H1 (cell line): ENCODE measurements at regions not wholly inside any gene's neighbourhood (a gene's known extent, or its start where the extent isn't known, plus 50 kb on each side); places are given as distances from the start of the nearest gene placed in this dataset.

Source experiments
- CTCF ChIA-PET: fragments of 300-600 bp; sonication (Branson Sonifier 250); formaldehyde crosslinking; loops from one replicate; lab custom pipeline; 2021; ENCODE audit not compliant: partially characterized antibody; lab: Charles Lee
- POLR2A ChIA-PET: fragments of 300-600 bp; sonication (Branson Sonifier 250); formaldehyde crosslinking; loops from one replicate; lab custom pipeline; 2021; ENCODE audit warnings: inconsistent platforms; ENCODE audit not compliant: partially characterized antibody; lab: Charles Lee
- DNase-seq, 2 experiments: peaks; one replicate each; pipeline versions ENCODE4 v3.0.0 to v3.0.0-alpha.2; 2010 to 2022; ENCODE audit warnings: low spot score in 2 of 2, low read depth in 1 of 2, mixed read lengths in 1 of 2
- FAIRE-seq: peaks from 2 replicates; lab custom pipeline; 2011; peaks lifted over from hg19 to GRCh38; lab: Jason Lieb, UNC
- H2AFZ ChIP-seq: 2 replicates; pipeline ENCODE4 v1.8.1; 2012; ENCODE audit warnings: low read length, inconsistent platforms
- H2AK5ac ChIP-seq: 2 replicates; pipeline ENCODE4 v1.6.1; 2013; ENCODE audit warnings: low read depth, low read length
- H2BK120ac ChIP-seq: replicated peaks from 2 replicates; pipeline ENCODE3; 2013; ENCODE audit warnings: low read depth, low read length, inconsistent platforms
- H2BK12ac ChIP-seq: 2 replicates; pipeline ENCODE4 v1.6.1; 2013; ENCODE audit warnings: low read depth, low read length
- H2BK15ac ChIP-seq: 2 replicates; pipeline ENCODE4 v1.6.1; 2013; ENCODE audit warnings: low read length
- H2BK20ac ChIP-seq: 2 replicates; pipeline ENCODE4 v1.6.1; 2013; ENCODE audit warnings: low read length
- H2BK5ac ChIP-seq: 2 replicates; pipeline ENCODE4 v1.6.1; 2013; ENCODE audit warnings: low read depth, low read length
- H3K14ac ChIP-seq: 2 replicates; pipeline ENCODE4 v1.6.1; 2013; ENCODE audit warnings: inconsistent platforms; ENCODE audit not compliant: insufficient read length
- H3K18ac ChIP-seq: 2 replicates; pipeline ENCODE4 v1.6.1; 2013; ENCODE audit warnings: low read length; ENCODE audit errors: extremely low read depth
- H3K23ac ChIP-seq: 2 replicates; pipeline ENCODE4 v1.6.1; 2013; ENCODE audit warnings: inconsistent platforms; ENCODE audit not compliant: insufficient read length
- H3K23me2 ChIP-seq: 2 replicates; pipeline ENCODE4 v1.6.1; 2013; ENCODE audit warnings: low read depth, low read length
- H3K27ac ChIP-seq: 2 replicates; pipeline ENCODE4 v1.6.1; 2011; ENCODE audit warnings: low read depth, low read length, inconsistent platforms
- H3K27me3 ChIP-seq, 4 experiments: replicated peaks in 1 of 4; 1 replicate in 1 of 4; 2 replicates in 3 of 4; pipeline versions ENCODE4 v1.6.1 to v1.8.1; 2011 to 2013; ENCODE audit warnings: low read length in 3 of 4, mild to moderate bottlenecking in 3 of 4, inconsistent platforms in 2 of 4, mixed read lengths in 2 of 4, moderate library complexity in 1 of 4; ENCODE audit not compliant: control insufficient read depth in 3 of 4, insufficient read depth in 3 of 4; ENCODE audit errors: extremely low read depth in 1 of 4
- H3K36me3 ChIP-seq, 4 experiments: 2 replicates each; pipeline versions ENCODE4 v1.6.1 to v1.8.1; 2011 to 2013; ENCODE audit warnings: mild to moderate bottlenecking in 4 of 4, low read length in 3 of 4, moderate library complexity in 2 of 4, control low read depth in 1 of 4, inconsistent platforms in 1 of 4; ENCODE audit not compliant: insufficient read depth in 4 of 4, control insufficient read depth in 2 of 4
- H3K4ac ChIP-seq: replicated peaks from 2 replicates; pipeline ENCODE3; 2013; ENCODE audit warnings: low read length, low read depth, mixed read lengths, inconsistent platforms; ENCODE audit not compliant: insufficient read length
- H3K4me1 ChIP-seq, 4 experiments: replicated peaks in 1 of 4; 1 replicate in 1 of 4; 2 replicates in 3 of 4; pipeline versions ENCODE4 v1.6.1 to v1.8.1; 2011 to 2013; ENCODE audit warnings: low read length in 3 of 4, inconsistent platforms in 2 of 4, mixed read lengths in 1 of 4; ENCODE audit not compliant: insufficient read depth in 4 of 4, control insufficient read depth in 3 of 4
- H3K4me2 ChIP-seq, 2 experiments: 2 replicates each; pipeline versions ENCODE4 v1.6.1 to v1.8.1; 2011 to 2013; ENCODE audit warnings: low read depth in 2 of 2, low read length in 2 of 2, control low read depth in 1 of 2, inconsistent platforms in 1 of 2, mild to moderate bottlenecking in 1 of 2; ENCODE audit not compliant: insufficient read depth in 1 of 2
- H3K4me3 ChIP-seq, 4 experiments: fragments of 200-600, 300-600 bp in 1 of 4; sonication (generic), shearing (Covaris generic), sonication (Bioruptor Twin) in 1 of 4; 2 replicates each; pipeline versions ENCODE4 v1.5.1 to v1.8.1; 2011 to 2016; ENCODE audit warnings: low read length in 4 of 4, low read depth in 3 of 4, control low read depth in 2 of 4, inconsistent platforms in 2 of 4, mild to moderate bottlenecking in 2 of 4, mixed read lengths in 1 of 4, moderate library complexity in 1 of 4; ENCODE audit not compliant: insufficient read depth in 2 of 4; ENCODE audit errors: extremely low read depth in 1 of 4
- H3K56ac ChIP-seq: replicated peaks from 2 replicates; pipeline ENCODE3; 2013; ENCODE audit warnings: low read depth, mild to moderate bottlenecking, mixed read lengths, low read length, inconsistent platforms; ENCODE audit not compliant: insufficient read length
- H3K79me1 ChIP-seq: 2 replicates; pipeline ENCODE4 v1.6.1; 2013; ENCODE audit warnings: low read depth, low read length, control low read depth
- H3K79me2 ChIP-seq, 2 experiments: 2 replicates each; pipeline versions ENCODE4 v1.6.1 to v1.8.1; 2012 to 2013; ENCODE audit warnings: low read length in 2 of 2, mild to moderate bottlenecking in 2 of 2, inconsistent platforms in 1 of 2; ENCODE audit not compliant: insufficient read depth in 2 of 2, control insufficient read depth in 1 of 2
- H3K9ac ChIP-seq, 4 experiments: replicated peaks in 1 of 4; 1 replicate in 1 of 4; 2 replicates in 3 of 4; pipeline versions ENCODE4 v1.6.1 to v1.8.1; 2011 to 2013; ENCODE audit warnings: low read depth in 3 of 4, low read length in 3 of 4, control low read depth in 2 of 4, mild to moderate bottlenecking in 2 of 4, moderate library complexity in 2 of 4, inconsistent platforms in 1 of 4; ENCODE audit errors: extremely low read depth in 1 of 4
- H3K9me3 ChIP-seq, 2 experiments: 2 replicates each; pipeline versions ENCODE4 v1.6.1 to v1.8.1; 2012 to 2013; ENCODE audit warnings: mild to moderate bottlenecking in 2 of 2, moderate library complexity in 2 of 2, control low read depth in 1 of 2, inconsistent platforms in 1 of 2, low read depth in 1 of 2, low read length in 1 of 2, mixed read lengths in 1 of 2; ENCODE audit not compliant: insufficient read depth in 2 of 2
- H4K20me1 ChIP-seq, 2 experiments: replicated peaks in 1 of 2; 2 replicates each; pipeline versions ENCODE3 to v1.8.1; 2011 to 2013; ENCODE audit warnings: inconsistent platforms in 2 of 2, low read length in 2 of 2, mild to moderate bottlenecking in 1 of 2; ENCODE audit not compliant: insufficient read depth in 2 of 2, control insufficient read depth in 1 of 2
- H4K5ac ChIP-seq: 2 replicates; pipeline ENCODE4 v1.6.1; 2013; ENCODE audit warnings: low read length, low read depth, mixed read lengths, inconsistent platforms; ENCODE audit not compliant: insufficient read length
- H4K8ac ChIP-seq: 2 replicates; pipeline ENCODE4 v1.8.0; 2013; ENCODE audit warnings: mild to moderate bottlenecking, moderate library complexity, low read length, inconsistent platforms; ENCODE audit not compliant: insufficient read depth; ENCODE audit errors: extremely low read depth
- H4K91ac ChIP-seq: replicated peaks from 2 replicates; pipeline ENCODE3; 2013; ENCODE audit warnings: low read length, mixed read lengths, inconsistent platforms; ENCODE audit not compliant: insufficient read length
- CEBPB ChIP-seq: IDR thresholded peaks from 2 replicates; pipeline ENCODE4 v1.6.1; 2012; ENCODE audit warnings: low read depth, low read length
- KDM1A ChIP-seq: fragments of 200-600, 300-600 bp; sonication (generic); IDR thresholded peaks from 2 replicates; pipeline ENCODE4 v1.7.1; 2016; ENCODE audit warnings: mild to moderate bottlenecking, low read length, borderline replicate concordance
- KDM5A ChIP-seq: fragments of 200-600 bp; IDR thresholded peaks from 2 replicates; pipeline ENCODE4 v1.7.1; 2012; ENCODE audit warnings: mild to moderate bottlenecking, low read length, inconsistent platforms, mixed read lengths
- POLR2AphosphoS5 ChIP-seq: IDR thresholded peaks from 2 replicates; pipeline ENCODE4 v1.6.1; 2011; ENCODE audit warnings: low read depth, low read length
- SP1 ChIP-seq: IDR thresholded peaks from 2 replicates; pipeline ENCODE4 v1.6.1; 2011; ENCODE audit warnings: low read depth, low read length
- WGBS, 2 experiments: shearing (Covaris generic) in 1 of 2; methylation state at CpG; one replicate each; pipeline versions ENCODE4 v1.1.6 to v1.1.7; 2013 to 2015; ENCODE audit warnings: low lambda C conversion rate in 2 of 2, mixed read lengths in 2 of 2, inconsistent platforms in 1 of 2, low coverage in 1 of 2, missing lambda C conversion rate in 1 of 2; ENCODE audit not compliant: insufficient replicate concordance in 2 of 2, insufficient coverage in 1 of 2, insufficient read length in 1 of 2; ENCODE audit errors: extremely low coverage in 1 of 2, missing lambda C conversion rate in 1 of 2; 5-methylcytosine and 5-hydroxymethylcytosine counted together
- TF ChIP-seq, protein P1 (sequence below): IDR thresholded peaks from 2 replicates; pipeline ENCODE4 v1.6.1; 2011; ENCODE audit warnings: low read length, improper control_type of control experiment

DNA sequence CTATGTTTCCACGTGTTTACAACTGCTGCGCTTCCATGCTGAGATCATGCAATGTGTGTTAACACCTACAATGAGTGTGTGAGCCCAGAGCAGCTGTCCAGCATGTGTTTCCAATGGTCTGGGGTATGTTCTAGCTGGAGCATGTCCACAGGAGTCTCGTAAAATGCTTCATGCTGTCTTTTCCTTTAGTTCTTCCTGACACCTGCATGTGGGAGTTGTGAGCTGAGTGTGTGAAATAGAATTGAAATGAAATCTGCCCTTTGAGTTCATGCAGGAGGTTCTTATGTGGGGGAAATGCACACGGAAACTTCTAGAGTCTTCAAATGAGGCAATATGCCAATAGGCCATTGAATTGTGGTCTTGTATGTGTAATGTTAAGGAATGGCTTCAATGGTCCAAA, 205.1 kb downstream of the RND3 start:
- H4K5ac ChIP-seq = no peak overlapping the region
- H2BK20ac ChIP-seq = no peak overlapping the region
- no peaks in the 10 kb centered on the region for H3K27me3 ChIP-seq
- H4K8ac ChIP-seq = no peak overlapping the region
- H2BK120ac ChIP-seq = no peak overlapping the region
- no peak for FAIRE-seq
- no peaks in the 10 kb centered on the region for H3K23me2 ChIP-seq
- peaks cover 0 to 8% of the 10 kb centered on the region in 2 experiments; a peak in 1 of 4 replicates for H3K9me3 ChIP-seq
- no peaks in the 10 kb centered on the region for H3K36me3 ChIP-seq
- no peak overlapping the region for H3K27ac ChIP-seq
- CTCF ChIA-PET = no interaction called here
- H3K9ac ChIP-seq = no peak overlapping the region
- H2BK5ac ChIP-seq = no peak overlapping the region
- no peak overlapping the region for H3K4ac ChIP-seq
- H2BK15ac ChIP-seq = no peak overlapping the region
- no peak overlapping the region for H3K14ac ChIP-seq
- no peak overlapping the region for H3K18ac ChIP-seq
- no peak overlapping the region for H4K91ac ChIP-seq
- H2AFZ ChIP-seq = no peak overlapping the region
- no peaks in the 10 kb centered on the region for H4K20me1 ChIP-seq
- no peaks in the 10 kb centered on the region for H3K79me1 ChIP-seq
- no peak overlapping the region for H2BK12ac ChIP-seq
- POLR2A ChIA-PET = no interaction called here
- H2AK5ac ChIP-seq = no peak overlapping the region
- WGBS, 2 experiments = 95% methylated on average over 4 of the region's 4 CpGs; no CpG with 5 or more reads in 1 of the 2 experiments
- H3K4me2 ChIP-seq = no peak overlapping the region
- no peaks in the 10 kb centered on the region for H3K79me2 ChIP-seq
- no peak overlapping the region for H3K4me3 ChIP-seq
- DNase-seq = no peak
- H3K4me1 ChIP-seq = no peaks in the 10 kb centered on the region
- no peak overlapping the region for H3K23ac ChIP-seq
- H3K56ac ChIP-seq = no peak overlapping the region
- TF ChIP-seq POLR2AphosphoS5 = no peak
- TF ChIP-seq, protein P1, sequence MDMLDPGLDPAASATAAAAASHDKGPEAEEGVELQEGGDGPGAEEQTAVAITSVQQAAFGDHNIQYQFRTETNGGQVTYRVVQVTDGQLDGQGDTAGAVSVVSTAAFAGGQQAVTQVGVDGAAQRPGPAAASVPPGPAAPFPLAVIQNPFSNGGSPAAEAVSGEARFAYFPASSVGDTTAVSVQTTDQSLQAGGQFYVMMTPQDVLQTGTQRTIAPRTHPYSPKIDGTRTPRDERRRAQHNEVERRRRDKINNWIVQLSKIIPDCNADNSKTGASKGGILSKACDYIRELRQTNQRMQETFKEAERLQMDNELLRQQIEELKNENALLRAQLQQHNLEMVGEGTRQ = no peak
- TF ChIP-seq KDM5A = no peak
- TF ChIP-seq CEBPB = no peak
- TF ChIP-seq KDM1A = no peak
- no peak for TF ChIP-seq SP1
